K562 (cell line): ENCODE measurements at regions not wholly inside any gene's neighbourhood (a gene's known extent, or its start where the extent isn't known, plus 50 kb on each side); places are given as distances from the start of the nearest gene placed in this dataset.

Experiments
- ATAC-seq: fragments of 200-7000 bp; cut with Tn5 transposase; 3 replicates; pipeline ENCODE4 v1.9.1; 2020; ENCODE audit warnings: moderate library complexity
- BruUV-seq: library from RNA; stranded (reverse); fragments of 400-500 nt; replicated peaks from 2 replicates; lab custom pipeline; 2021; lab: Mats Ljungman, UMichigan
- CTCF ChIA-PET: fragments of 300-600 bp; formaldehyde crosslinking; extraction: SDS; loops from one replicate; lab custom pipeline; 2021; ENCODE audit warnings: low intra/inter-chr PET ratio; lab: Yijun Ruan, JAX
- POLR2A ChIA-PET: fragments of 300-600, 350-650 bp; sonication (Branson Sonifier 250); formaldehyde crosslinking; extraction: SDS; loops from one replicate; lab custom pipeline; 2021; ENCODE audit warnings: antibody characterized with exemption, inconsistent platforms; lab: Yijun Ruan, JAX
- DNase-seq, 4 experiments: peaks; one replicate each; pipeline versions ENCODE4 v3.0.0 to v3.0.0-alpha.2; 2011 to 2018; ENCODE audit warnings: low spot score in 3 of 4, mixed read lengths in 3 of 4; ENCODE audit errors: extremely low read depth in 1 of 4
- FAIRE-seq: peaks from 2 replicates; lab custom pipeline; 2011; peaks lifted over from hg19 to GRCh38; lab: Jason Lieb, UNC
- H2AFZ ChIP-seq: 2 replicates; pipeline ENCODE4 v1.6.0; 2011; ENCODE audit warnings: low read depth, low read length, control low read depth, inconsistent platforms
- H3K27ac ChIP-seq: fragments of 200-600 bp; 3 replicates; pipeline ENCODE4 v1.8.0; 2011; ENCODE audit warnings: low read depth, mild to moderate bottlenecking, control low read depth, inconsistent platforms, low read length, moderate library complexity, mixed read lengths; ENCODE audit errors: extremely low read depth
- H3K27me3 ChIP-seq, 2 experiments: fragments of 300-600 bp in 1 of 2; 2 replicates in 1 of 2; 3 replicates in 1 of 2; pipeline versions ENCODE4 v1.6.0 to v1.8.0; 2011; ENCODE audit warnings: inconsistent platforms in 2 of 2, low read length in 2 of 2, mild to moderate bottlenecking in 1 of 2, mixed read lengths in 1 of 2, moderate library complexity in 1 of 2; ENCODE audit not compliant: control insufficient read depth in 2 of 2, insufficient read depth in 2 of 2
- H3K36me3 ChIP-seq: fragments of 300-600 bp; 3 replicates; pipeline ENCODE4 v1.8.0; 2011; ENCODE audit warnings: mild to moderate bottlenecking, low read length, inconsistent platforms; ENCODE audit not compliant: control insufficient read depth, insufficient read depth
- H3K4me1 ChIP-seq, 2 experiments: fragments of 200-600 bp in 1 of 2; replicated peaks in 1 of 2; 2 replicates in 1 of 2; 3 replicates in 1 of 2; pipeline versions ENCODE4 v1.5.1 to v1.8.0; 2011; ENCODE audit warnings: inconsistent platforms in 2 of 2, low read length in 2 of 2, mild to moderate bottlenecking in 1 of 2, mixed read lengths in 1 of 2, moderate library complexity in 1 of 2; ENCODE audit not compliant: control insufficient read depth in 2 of 2, insufficient read depth in 2 of 2
- H3K4me2 ChIP-seq: 2 replicates; pipeline ENCODE4 v1.6.1; 2011; ENCODE audit warnings: low read length, control low read depth, inconsistent platforms, mixed read lengths; ENCODE audit not compliant: insufficient read depth
- H3K4me3 ChIP-seq: fragments of 200-600 bp; sonication (generic), shearing (Covaris generic); 2 replicates; pipeline ENCODE4 v1.5.1; 2016; ENCODE audit warnings: control low read depth, inconsistent platforms
- H3K79me2 ChIP-seq: fragments of 200-600 bp; 3 replicates; pipeline ENCODE4 v1.8.0; 2011; ENCODE audit warnings: low read length, inconsistent platforms; ENCODE audit not compliant: control insufficient read depth, insufficient read depth
- H3K9ac ChIP-seq, 2 experiments: 2 replicates each; pipeline versions ENCODE4 v1.6.0 to v1.6.1; 2011; ENCODE audit warnings: low read depth in 2 of 2, low read length in 2 of 2, control low read depth in 1 of 2, inconsistent platforms in 1 of 2, mild to moderate bottlenecking in 1 of 2, mixed read lengths in 1 of 2; ENCODE audit not compliant: insufficient read depth in 1 of 2
- H3K9me1 ChIP-seq: one replicate; pipeline ENCODE4 v1.6.0; 2011; ENCODE audit warnings: inconsistent platforms, mild to moderate bottlenecking, low read length, moderate library complexity; ENCODE audit not compliant: control insufficient read depth, insufficient read depth
- H3K9me3 ChIP-seq: replicated peaks from 2 replicates; pipeline ENCODE4 v1.5.1; 2011; ENCODE audit warnings: low read depth, low read length, inconsistent platforms; ENCODE audit not compliant: control insufficient read depth, insufficient read depth
- H4K20me1 ChIP-seq: replicated peaks from 2 replicates; pipeline ENCODE4 v1.6.1; 2011; ENCODE audit warnings: low read length, inconsistent platforms, mixed read lengths; ENCODE audit not compliant: control insufficient read depth, insufficient read depth
- CTBP1 ChIP-seq: fragments of 450-650 bp; IDR thresholded peaks from 2 replicates; pipeline ENCODE4 v1.6.1; 2016; ENCODE audit warnings: borderline replicate concordance
- DMBX1 ChIP-seq: fragments of 250-450 bp; sonication (Bioruptor Pico); IDR thresholded peaks from 2 replicates; pipeline ENCODE4 v1.8.0; 2022; ENCODE audit warnings: inconsistent platforms, mild to moderate bottlenecking, moderate library complexity, borderline replicate concordance
- E4F1 ChIP-seq: fragments of 250-450 bp; sonication (Bioruptor Pico); IDR thresholded peaks from 2 replicates; pipeline ENCODE4 v1.5.0; 2021; ENCODE audit warnings: mild to moderate bottlenecking, borderline replicate concordance
- GTF2F1 ChIP-seq: IDR thresholded peaks from 2 replicates; pipeline ENCODE4 v1.6.1; 2011; ENCODE audit warnings: low read depth, low read length, improper control_type of control experiment
- HIVEP1 ChIP-seq: fragments of 250-450 bp; sonication (Bioruptor Pico); IDR thresholded peaks from 2 replicates; pipeline ENCODE4 v1.4.0; 2020; ENCODE audit warnings: mild to moderate bottlenecking
- ILF3 ChIP-seq: fragments of 450-650 bp; IDR thresholded peaks from 2 replicates; pipeline ENCODE4 v1.6.1; 2018; ENCODE audit warnings: antibody characterized with exemption, mild to moderate bottlenecking, moderate library complexity, borderline replicate concordance
- KAT7 ChIP-seq: sonication (generic); formaldehyde crosslinking; IDR thresholded peaks from 2 replicates; pipeline ENCODE4 v1.8.0; 2022; ENCODE audit warnings: missing genetic modification reagents, mild to moderate bottlenecking, borderline replicate concordance
- NFIX ChIP-seq: fragments of 250-450 bp; sonication (Bioruptor Pico); IDR thresholded peaks from 2 replicates; pipeline ENCODE4 v1.4.0; 2020; ENCODE audit warnings: low read depth, mild to moderate bottlenecking, moderate library complexity
- NR2C2 ChIP-seq, 2 experiments: fragments of 200-800 bp in 1 of 2; sonication (Bioruptor generic) in 1 of 2; sonication (generic) in 1 of 2; formaldehyde crosslinking in 1 of 2; IDR thresholded peaks; 2 replicates each; pipeline versions ENCODE4 v1.6.1 to v1.8.0; 2016 to 2022; ENCODE audit warnings: mild to moderate bottlenecking in 1 of 2, missing compliant biosample characterization in 1 of 2, missing genetic modification characterization in 1 of 2, missing genetic modification reagents in 1 of 2
- PHB2 ChIP-seq: fragments of 450-650 bp; IDR thresholded peaks from 2 replicates; pipeline ENCODE4 v1.6.1; 2017; ENCODE audit warnings: low read depth
- POLR3G ChIP-seq: IDR thresholded peaks from 2 replicates; pipeline ENCODE4 v1.6.1; 2011; ENCODE audit not compliant: insufficient read length, insufficient replicate concordance; ENCODE audit errors: extremely low read depth
- ZNF589 ChIP-seq: fragments of 200-800 bp; sonication (Bioruptor generic); IDR thresholded peaks from 2 replicates; pipeline ENCODE4 v1.6.1; 2016; ENCODE audit warnings: low read depth, missing genetic modification characterization, missing compliant biosample characterization
- WGBS: fragments of 100-300 bp; shearing (Covaris generic); methylation state at CpG from one replicate; pipeline ENCODE4 v1.1.6; 2016; ENCODE audit warnings: low coverage, mixed read lengths; ENCODE audit not compliant: insufficient coverage; ENCODE audit errors: missing lambda C conversion rate; 5-methylcytosine and 5-hydroxymethylcytosine counted together
- in situ Hi-C: fragments of 300-500 bp; cut with MboI; formaldehyde crosslinking; loops from 4 replicates; pipeline ENCODE4 v1.15.0; 2018; ENCODE audit warnings: inconsistent platforms, mixed read lengths
- intact Hi-C: fragments of 100-400 bp; cut with micrococcal nuclease; formaldehyde crosslinking; loops from 2 replicates; pipeline ENCODE4 v1.14.2; 2022

- in situ Hi-C loops = no loop called here
- no peak overlapping the region for H3K4me2 ChIP-seq
Measured at GRCh38 chr19:41499899-41500298, 56.9 kb downstream of the ERICH4 start.

More at GRCh38 chr19:41499899-41500298, 56.9 kb downstream of the ERICH4 start:
- no peak overlapping the region for H3K27ac ChIP-seq
- POLR2A ChIA-PET = interaction anchor here (0.7 kb wide), 1 partner anchor 781 kb away, joined by 3 read pairs; no protein-coding TSS in a partner anchor
- H3K4me1 ChIP-seq = peaks cover 0 to 10% of the 10 kb centered on the region in 2 experiments; a peak in 3 of 5 replicates
- BruUV-seq = no TSS peak
- no peaks in the 10 kb centered on the region for H3K36me3 ChIP-seq
- no peaks in the 10 kb centered on the region for H3K9me3 ChIP-seq
- H2AFZ ChIP-seq = no peak overlapping the region
- TF ChIP-seq NFIX (CRISPR knock-in tag) (no peak), NR2C2 (CRISPR knock-in tag; IDR thresholded peaks at IDR 0.05) (no peak), NR2C2 (tag; IDR thresholded peaks at IDR 0.05) (no peak), E4F1 (CRISPR knock-in tag) (no peak), PHB2 (no peak), DMBX1 (no peak), HIVEP1 (no peak), ILF3 (no peak), ZNF589 (CRISPR knock-in tag) (no peak), GTF2F1 (no peak), KAT7 (CRISPR knock-in tag) (no peak), POLR3G (no peak), CTBP1 (no peak)
- no peaks in the 10 kb centered on the region for H3K79me2 ChIP-seq
- H3K9ac ChIP-seq = no peak overlapping the region
- intact Hi-C loops = no loop called here
- DNase-seq (no peak), ATAC-seq (no peak), FAIRE-seq (no peak)
- CTCF ChIA-PET = no interaction called here
- WGBS = 33% methylated on average over 10 of the region's 10 CpGs
- H3K9me1 ChIP-seq = no peaks in the 10 kb centered on the region
- peaks cover 7 to 33% of the 10 kb centered on the region in 2 experiments; a peak in 4 of 5 replicates for H3K27me3 ChIP-seq
- no peaks in the 10 kb centered on the region for H4K20me1 ChIP-seq
- no peak overlapping the region for H3K4me3 ChIP-seq
